ENCODE measurements at regions not wholly inside any gene's neighbourhood (a gene's known extent, or its start where the extent isn't known, plus 50 kb on each side); places are given as distances from the start of the nearest gene placed in this dataset.

DNA sequence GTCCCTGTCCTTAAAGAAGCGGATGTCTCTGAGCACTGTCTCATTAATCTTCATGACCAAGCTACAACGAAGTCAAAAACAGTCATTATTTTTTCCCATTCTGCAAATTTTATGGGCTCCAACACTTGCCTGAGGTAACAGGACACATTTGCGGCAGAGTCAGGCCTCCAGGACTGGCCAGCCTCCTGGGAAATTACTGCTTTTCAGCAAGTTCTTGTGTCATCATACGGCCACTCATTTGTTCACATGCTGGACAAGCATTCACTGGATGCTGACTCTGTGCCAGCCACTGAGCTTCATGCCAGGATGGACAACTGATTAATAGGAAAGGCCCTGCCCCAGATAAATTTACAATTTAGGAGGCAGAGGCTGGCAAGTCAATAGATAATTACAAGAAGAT, 305.7 kb downstream of the ACTL7B start:
- DNase-seq (ENCODE audit: low spot score) = no peak

DNA sequence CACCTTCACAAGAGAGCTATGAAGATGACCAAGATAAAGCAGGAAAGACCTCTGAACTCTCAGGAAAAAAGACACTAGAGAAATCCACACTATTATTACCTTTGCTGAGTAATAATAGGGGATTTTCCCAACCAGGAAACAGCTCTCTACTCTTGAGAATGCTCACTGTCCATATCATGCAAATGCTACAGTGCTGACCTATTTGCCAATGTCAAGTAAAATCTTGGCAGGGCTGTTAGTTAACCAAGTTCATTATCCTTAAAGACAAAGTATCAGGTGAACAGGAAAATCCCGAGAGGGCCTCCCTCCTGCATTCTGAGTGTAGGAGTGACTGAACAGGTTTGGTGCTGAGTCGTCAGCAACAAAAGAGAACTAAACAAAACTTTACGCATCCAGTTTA, 306.6 kb downstream of the ACTL7B start:
- DNase-seq (ENCODE audit: low spot score) = no peak

DNA sequence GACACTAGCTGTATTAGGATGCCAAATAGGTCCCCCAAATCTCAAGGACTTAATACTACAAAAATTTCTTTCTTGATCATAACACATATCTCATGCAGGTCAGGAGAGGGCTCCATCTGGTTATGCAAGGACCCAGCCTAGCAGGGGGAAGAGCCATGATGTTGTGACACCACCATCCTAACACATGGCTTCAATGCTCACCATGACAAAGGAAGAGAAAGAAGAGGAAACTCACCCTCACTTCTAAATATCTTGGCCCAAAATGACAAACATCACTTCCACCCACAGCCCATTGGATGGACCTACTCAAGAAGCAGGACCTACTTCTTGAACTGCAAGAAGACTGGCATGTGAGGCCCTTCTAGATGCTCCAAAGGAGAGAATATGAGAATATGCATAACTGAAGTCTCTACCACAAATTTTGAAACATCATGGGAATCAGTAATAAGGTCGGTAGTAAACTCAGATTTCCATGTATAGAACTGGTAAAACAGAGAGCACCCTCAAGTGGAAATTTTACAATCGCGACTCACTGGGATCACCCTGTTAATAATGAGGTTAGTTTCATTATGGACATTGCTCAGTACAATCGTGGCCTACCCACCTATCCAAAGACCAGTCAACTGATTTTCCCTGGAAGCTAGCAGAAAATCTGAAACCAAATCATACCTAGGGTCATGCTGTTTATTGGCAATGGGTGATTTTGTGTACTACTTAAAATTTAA, 308.2 kb downstream of the ACTL7B start:
- no peak for DNase-seq (ENCODE audit: low spot score)

DNA sequence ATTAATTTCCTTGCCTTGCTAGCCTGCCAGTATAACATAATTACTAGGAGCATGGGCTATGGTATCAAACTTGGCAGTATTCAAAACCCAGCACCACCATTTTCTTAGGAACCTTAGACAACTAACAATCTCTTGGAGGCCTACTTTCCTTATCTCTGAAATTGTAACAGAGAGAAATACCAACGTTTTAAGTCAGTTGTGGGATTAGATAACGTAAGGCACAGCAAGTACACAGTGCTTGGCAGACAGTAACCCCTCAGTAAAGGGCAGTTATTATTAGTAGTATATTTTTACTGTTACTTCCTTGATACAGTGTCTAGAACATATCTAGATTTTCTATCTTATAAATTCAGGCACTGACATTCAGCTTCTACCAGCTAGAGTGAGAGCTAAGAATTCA, 309.6 kb downstream of the ACTL7B start:
- no peak for DNase-seq (ENCODE audit: low spot score)

DNA sequence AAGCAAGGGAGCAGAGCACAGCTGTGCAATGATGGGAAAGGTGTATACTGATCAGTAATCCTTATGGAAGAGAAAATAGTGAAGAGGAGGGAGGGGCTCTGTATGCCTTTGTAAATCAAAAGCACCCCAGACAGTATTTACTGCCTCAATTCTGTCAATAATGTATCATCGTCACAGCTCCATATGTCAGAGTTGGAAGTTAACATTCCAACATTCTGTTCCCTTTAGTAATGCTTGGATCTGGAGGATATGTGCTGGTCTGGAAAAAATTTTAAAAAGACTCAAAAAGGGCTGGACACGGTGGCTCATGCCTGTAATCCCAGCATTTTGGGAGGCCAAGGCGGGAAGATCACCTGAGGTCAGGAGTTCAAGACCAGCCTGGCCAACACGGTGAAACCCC, 310.4 kb downstream of the ACTL7B start:
- no peak for DNase-seq (ENCODE audit: low spot score)

DNA sequence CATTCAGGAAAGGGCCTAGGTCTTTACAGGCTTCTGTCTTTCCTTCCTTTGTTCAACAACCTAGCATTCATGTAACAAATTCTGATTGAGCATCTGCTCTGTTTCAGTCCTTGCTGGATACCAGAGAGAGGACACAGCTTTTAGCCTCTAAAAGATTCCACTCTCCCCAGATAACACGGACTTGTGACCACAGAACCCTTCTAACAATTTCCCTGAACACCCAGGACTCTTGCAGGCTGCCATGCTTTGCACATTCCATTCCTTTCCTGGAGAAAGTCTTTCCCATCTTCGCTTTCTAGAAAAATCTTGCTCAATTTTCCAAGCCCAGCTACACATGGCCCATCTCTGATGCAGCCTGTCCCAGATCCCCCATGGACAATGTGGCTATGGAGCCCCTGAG, 310.9 kb downstream of the ACTL7B start:
- DNase-seq (ENCODE audit: low spot score) = no peak

DNA sequence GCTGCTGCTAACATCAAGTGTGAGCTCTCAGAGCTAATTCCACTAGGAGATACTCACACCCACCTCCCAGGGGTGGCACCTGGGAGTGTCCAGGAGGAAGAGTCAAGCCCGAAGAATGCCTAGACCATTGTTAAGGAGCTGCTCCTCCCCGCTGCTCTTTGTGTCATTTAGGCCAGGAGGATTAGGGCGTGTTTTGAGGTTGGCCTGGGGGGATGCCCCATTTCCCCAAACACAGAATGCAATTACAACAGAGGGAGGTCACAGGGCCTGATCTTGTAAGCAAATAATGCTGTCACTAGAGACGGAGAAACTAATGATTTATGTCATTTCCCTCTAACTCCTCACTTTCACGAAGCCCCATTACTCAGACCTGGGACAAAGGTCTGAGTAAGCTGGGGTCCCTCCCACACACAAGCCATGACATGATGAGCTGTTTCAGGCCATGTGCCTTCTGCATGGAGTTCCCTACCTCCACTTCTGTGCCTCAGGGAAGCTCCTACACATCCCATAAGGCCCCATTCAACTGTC, 312.5 kb downstream of the ACTL7B start:
- no peak for DNase-seq (ENCODE audit: low spot score)

DNA sequence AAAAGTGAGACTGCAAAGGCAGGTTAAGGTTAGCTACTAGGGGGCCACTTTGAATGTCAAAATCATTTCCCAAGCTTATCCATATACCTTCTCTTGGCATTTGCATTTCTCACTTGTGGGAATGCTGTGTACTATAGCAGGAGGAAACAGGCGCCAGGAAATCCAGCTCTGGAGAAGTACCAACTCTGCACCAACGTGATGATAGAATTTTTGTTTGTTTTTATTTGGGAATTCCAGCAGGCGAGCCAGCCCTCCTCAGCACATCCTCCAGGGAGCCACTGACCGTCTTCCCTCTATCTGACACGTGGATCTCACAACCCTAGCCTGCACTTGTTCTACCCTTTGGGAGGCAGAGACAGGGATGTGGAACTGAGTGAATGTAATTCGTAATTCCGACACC, 318.0 kb downstream of the ACTL7B start:
- DNase-seq (ENCODE audit: low spot score) = no peak

DNA sequence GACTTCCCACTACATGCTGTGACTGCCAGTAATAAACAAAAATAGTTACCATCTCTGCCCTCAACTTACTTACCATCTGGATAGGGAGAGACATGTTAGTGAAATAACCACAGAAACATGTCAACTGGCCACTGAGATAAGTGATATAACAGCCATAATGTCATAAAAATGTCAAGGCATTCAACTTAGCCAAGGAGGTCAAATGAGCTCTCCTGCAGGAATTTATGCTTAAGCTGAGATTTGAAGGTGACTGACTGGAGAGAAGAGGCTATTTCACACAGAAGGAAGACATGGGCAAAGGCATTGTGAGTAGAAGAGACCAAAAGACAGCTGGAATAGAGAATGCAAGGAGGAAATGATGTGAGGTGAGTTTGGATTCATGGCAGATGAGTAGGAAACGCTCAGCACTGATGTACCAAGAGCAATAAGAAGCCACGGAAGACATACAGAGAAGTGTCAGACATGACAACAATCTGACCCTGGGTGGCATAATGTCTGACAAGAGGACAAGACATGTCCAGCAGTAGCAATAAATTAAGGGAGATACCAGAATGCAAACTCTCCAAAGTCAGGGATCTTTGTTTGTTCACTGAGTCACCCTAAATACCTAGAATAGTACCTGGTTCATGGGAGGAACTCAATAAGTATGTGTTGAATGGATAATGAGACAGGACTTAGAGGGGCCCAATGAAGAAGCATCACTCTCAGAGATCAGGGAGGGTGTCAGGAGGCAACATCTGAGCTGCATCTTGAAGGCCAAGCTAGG, 318.8 kb downstream of the ACTL7B start:
- no peak for DNase-seq (ENCODE audit: low spot score)

DNA sequence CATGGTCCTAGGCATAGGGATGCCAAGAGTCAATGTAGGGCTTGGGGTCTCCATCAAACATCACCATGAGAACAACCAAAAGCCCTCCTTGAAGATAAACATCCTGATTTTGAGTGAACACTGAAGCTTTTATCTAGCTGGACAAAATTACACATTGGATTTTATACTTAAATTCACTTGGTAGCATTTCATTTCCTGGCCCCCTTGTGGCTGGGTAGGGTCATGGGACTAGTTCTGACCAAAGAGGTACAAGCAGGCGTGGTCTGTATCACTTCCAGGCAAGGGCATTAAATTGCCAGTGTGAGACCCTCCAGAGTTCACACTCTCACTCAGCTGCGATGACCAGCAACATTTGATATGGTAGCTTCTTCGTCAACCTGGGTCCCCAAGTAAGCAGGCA, 320.3 kb downstream of the ACTL7B start:
- DNase-seq (ENCODE audit: low spot score) = no peak

DNA sequence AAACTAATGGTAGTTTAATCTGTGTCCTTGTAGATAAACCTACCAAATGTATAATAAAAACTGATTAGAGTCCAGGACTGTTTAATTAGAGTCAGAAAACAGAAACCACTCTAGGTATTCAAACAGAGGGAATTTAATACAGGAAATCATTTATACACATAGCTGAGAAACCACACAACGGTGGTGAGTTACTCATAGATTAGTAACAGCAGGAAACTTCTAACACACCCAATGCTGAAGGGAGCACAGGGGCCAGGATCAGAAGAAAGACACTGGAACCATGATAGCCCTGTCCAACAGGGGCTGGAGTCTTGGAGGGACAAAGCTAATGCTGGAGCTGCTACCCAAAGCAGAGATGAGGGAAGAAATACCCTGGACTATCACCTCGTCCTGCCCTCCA, 321.0 kb downstream of the ACTL7B start:
- no peak for DNase-seq (ENCODE audit: low spot score)

DNA sequence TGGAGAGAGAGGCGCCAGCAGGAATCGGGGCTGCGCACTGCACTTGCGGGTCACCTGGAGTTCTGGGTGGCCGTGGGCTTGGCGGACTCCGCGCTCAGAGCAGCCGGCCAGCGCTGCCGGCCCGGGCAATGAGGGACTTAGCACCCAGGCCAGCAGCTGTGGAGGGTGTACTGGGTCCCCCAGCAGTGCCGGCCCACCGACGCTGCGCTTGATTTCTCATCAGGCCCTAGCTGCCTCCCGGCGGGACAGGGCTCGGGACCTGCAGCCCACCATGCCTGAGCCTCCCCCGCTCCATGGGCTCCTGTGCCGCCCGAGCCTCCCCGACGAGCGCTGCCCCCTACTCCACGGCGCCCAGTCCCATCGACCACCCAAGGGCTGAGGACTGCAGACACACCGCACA, 325.6 kb downstream of the ACTL7B start:
- no peak for DNase-seq (ENCODE audit: low spot score)

DNA sequence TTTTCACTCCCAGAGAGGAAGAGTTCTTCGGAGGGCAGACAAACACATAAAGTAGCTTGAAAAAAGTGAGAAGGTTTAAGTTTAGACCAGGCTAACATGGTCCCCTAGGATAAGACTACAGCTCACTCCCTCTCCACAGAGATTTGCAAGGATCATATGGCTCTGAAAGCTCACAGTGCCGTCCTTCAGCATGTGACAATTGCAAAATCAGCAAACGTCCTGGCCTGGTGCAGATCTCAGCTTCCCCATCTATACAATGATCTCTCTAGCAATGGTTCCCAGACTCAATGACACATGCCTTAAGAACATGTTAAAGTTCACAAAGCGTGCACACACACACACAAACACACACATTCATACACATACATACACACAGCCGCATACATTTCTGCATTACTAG, 327.6 kb downstream of the ACTL7B start:
- DNase-seq (ENCODE audit: low spot score) = no peak

DNA sequence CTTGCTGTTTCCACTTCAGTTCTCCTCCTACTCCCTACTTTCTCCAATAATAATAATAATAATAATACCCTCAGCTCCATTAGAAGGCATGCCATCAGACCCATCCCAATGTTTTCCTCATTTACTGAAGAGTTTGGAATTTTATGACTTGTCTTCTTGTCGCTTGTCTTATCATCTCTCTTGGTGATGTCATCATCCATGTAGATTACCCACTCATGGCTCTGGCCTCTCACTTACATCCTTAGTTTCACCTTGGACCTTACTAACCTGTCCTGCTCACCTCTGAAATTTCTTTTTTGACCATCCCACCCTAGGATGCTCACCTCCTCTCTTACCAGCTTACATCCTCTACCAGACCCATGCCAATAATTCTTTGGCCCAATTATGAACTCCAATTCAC, 329.3 kb downstream of the ACTL7B start:
- no peak for DNase-seq (ENCODE audit: low spot score)

DNA sequence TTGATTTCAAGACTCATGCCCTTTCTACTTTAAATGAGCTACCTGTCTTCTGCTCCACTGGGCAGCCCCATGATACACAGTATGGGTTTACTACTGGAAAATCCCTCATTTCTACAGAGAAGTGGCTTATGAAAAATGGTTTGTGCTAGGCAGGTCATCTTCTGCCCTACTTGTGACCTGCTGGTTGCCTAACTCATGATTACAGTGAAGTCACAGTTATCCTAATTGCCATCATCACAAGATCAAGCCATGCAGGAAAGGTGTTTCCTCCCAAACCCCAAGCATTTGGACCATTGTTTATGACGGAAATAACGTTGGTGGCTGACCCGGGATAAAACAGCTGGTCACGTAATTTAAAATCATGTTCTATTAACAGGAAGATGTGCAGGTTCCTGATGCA, 330.6 kb downstream of the ACTL7B start:
- DNase-seq (ENCODE audit: low spot score) = no peak

DNA sequence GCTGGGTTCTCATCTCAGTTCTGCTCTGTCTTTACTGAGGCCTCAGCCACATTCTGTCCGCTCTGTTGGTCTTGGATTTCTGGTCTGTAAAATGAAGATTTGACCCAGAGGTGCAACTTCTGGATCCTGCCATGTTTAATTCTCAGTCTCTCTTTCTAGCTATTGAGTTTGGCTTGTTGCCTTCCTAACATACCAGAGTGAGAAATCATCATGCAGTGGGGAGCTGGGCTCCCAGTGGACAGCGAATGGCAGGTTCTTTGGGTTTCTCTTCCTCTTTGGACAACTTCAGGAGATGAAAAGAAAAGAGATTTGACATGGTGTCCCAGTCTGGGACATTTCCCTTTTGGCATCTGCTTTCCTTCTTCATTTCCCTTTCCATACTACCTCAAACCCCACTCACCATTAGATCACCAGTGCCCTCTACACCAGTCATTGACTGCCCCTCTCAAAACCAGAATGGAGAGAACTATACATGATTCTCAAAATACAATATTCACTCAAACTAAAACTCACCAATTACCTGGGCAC, 334.7 kb downstream of the ACTL7B start:
- no peak for DNase-seq (ENCODE audit: low spot score)

DNA sequence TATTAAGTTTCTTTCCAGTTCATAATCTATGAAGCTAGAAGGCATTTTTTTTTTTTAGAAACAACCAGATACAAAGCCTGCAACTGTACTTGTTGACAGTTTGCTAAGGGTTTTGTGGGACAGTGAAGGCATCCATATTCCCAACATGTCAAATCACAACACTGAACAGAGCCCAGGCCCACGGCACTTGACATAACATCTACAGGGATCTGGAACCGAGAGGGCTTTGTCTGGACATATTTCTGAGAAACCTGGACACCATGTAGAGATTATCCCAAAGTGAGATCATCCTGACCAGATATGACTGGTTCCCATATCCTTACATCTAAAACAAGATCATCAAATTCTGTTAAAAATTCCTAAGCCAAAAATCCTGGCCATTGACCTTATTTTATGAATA, 336.3 kb downstream of the ACTL7B start:
- no peak for DNase-seq (ENCODE audit: low spot score)

DNA sequence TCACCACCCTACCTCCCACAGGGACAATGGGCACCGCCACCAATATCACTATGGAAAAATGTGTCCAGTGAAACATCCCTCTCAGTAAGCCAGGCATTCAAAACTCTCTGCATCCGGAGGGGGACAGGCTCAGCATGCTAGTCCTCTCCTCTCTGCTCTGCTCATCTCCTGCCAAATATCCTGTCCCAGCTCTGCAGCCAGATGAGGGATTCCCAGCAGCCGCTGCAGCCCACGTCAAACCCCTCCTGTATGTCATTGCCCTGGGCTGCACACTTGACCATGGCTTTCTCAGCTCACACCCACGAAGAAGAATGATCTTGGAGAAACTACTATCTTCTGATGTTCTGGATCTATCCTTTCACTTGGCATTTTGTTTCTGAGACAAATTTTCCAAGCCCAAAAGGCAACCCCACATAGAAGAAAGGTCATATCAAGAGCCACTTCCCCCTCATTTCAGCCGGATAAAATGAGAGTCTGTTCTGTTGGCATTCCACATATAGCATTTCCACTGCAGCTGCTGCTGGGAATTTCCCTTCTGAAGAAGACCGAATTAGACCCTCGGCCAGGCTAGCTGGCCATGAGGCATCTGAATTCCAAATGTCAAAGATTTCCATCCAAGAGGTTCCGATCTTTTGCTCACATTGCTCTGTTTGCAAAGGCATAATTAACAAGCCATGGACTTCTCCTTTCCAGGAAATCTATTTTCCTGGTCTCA, 338.0 kb downstream of the ACTL7B start:
- no peak for DNase-seq (ENCODE audit: low spot score)

DNA sequence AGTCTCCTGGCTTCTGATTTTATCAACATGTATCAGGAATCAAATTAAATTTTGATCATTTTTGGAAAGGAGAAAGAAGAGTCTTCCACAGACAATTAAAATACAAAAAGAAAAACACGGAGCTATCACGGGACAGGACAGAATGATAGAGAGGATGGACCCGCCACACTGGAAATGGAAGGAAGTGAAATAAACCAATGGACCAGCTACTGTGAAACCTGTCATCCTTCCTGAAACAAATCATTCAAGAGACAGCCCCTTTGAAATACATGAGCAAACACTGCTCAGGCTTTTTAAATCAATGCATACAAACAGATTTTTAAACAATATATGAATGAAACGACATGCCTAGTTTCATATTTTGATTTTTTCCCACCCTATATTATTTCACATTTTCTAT, 339.4 kb downstream of the ACTL7B start:
- no peak for DNase-seq (ENCODE audit: low spot score)

DNA sequence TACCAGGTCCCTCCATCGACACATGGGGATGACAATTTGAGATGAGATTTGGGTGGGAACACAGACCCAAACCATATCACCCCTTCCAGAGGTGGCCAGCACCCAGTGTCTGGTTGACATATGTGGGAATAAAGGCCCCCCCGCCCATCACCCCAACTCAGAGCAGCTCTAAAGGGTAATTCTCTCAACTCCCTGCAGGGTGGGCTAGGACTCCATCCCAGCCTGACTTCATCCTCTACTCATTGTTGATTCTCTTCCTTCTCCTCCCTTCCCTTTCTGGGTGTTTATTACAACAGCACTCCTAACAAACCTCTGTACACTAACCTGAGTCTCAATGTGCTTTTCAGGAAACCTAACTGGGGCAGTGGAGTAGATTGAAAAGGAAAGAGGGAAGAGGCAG, 339.9 kb downstream of the ACTL7B start:
- DNase-seq (ENCODE audit: low spot score) = no peak

DNA sequence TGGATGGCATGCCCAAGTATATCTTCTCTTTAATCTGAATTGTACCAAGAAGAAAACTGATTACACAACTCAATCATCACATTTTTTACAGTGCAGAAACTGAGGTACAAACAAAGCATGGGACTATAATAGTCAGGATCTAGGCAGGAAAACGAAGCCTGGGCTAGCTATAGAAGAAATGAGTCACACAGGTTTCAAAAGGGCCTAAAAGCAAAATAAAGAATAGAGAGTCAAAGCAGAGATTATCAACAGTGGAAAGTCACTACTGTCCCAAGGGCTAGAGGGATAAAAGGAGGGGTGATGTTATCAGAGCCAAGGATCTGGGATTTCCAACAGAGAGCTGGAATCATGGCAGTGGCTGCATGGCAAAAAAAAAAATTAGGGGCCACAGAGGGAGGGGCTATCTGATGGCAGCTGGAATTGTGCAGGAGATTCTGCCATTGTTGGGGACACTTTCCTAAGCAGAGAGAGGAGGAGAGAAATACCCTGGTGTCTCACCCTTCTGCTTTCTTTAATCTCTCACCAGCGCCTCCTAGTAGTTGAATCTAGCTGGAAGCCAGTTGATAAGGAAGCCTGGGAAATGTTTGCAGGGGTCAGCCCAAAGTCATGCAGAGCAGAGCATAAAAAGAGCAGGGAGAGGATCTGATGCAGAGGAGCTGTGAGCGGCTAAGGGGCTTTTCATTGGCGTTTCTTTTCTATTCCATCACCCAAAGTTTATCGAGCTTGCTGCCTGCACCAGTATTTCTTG, 343.2 kb downstream of the ACTL7B start:
- no peak for DNase-seq (ENCODE audit: low spot score)

DNA sequence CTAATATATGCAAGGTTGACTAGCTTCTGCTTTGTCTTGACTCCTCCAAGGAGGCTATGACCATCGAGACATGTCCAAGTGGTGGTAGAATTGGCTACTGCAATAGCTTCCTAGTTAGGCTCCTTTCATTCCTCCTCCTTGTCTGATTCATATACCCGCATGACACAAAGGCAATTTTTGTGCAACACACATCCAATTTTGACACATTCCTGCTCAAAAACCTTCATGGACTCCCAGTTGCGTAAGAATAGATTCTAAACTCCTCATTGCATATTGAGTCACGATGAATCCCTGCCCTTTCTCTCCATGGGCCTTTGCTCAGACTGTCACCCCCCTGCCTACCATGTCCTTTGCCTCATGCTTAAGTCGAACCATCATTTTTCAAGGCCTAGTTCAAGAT, 344.5 kb downstream of the ACTL7B start:
- no peak for DNase-seq (ENCODE audit: low spot score)
